Osteocyte (in vitro differentiated cells): ENCODE measurements at regions not wholly inside any gene's neighbourhood (a gene's known extent, or its start where the extent isn't known, plus 50 kb on each side); places are given as distances from the start of the nearest gene placed in this dataset.

ENCODE experiments used
- DNase-seq: peaks from one replicate; pipeline ENCODE4 v3.0.0; 2021; ENCODE audit warnings: mixed read lengths; ENCODE audit not compliant: unreplicated experiment; ENCODE audit errors: extremely low spot score
- H3K27ac Mint-ChIP-seq: one replicate; pipeline ENCODE4 v1.8.0; 2021; ENCODE audit warnings: mild to moderate bottlenecking, mixed read lengths; ENCODE audit not compliant: unreplicated experiment
- H3K27me3 Mint-ChIP-seq: one replicate; pipeline ENCODE4 v1.8.0; 2021; ENCODE audit warnings: mixed read lengths; ENCODE audit not compliant: unreplicated experiment
- H3K36me3 Mint-ChIP-seq: one replicate; pipeline ENCODE4 v1.8.0; 2021; ENCODE audit warnings: mixed read lengths; ENCODE audit not compliant: unreplicated experiment
- H3K4me1 Mint-ChIP-seq: one replicate; pipeline ENCODE4 v1.8.0; 2021; ENCODE audit warnings: mixed read lengths; ENCODE audit not compliant: unreplicated experiment
- H3K4me3 Mint-ChIP-seq: one replicate; pipeline ENCODE4 v1.8.0; 2021; ENCODE audit warnings: mild to moderate bottlenecking, moderate library complexity, mixed read lengths; ENCODE audit not compliant: unreplicated experiment
- H3K9me3 Mint-ChIP-seq: one replicate; pipeline ENCODE4 v1.8.0; 2021; ENCODE audit warnings: mixed read lengths; ENCODE audit not compliant: unreplicated experiment
- CTCF ChIP-seq: fragments of 200-600 bp; sonication (generic); IDR thresholded peaks from 2 replicates; pipeline ENCODE4 v1.5.0; 2021; ENCODE audit warnings: antibody characterized with exemption, mild to moderate bottlenecking, moderate library complexity

- Mint-ChIP-seq H3K27me3 (peaks cover 21% of the 10 kb centered on the region), H3K4me3 (no peak overlapping the region), H3K4me1 (no peaks in the 10 kb centered on the region), H3K9me3 (no peaks in the 10 kb centered on the region), H3K36me3 (no peaks in the 10 kb centered on the region), H3K27ac (no peak overlapping the region)
- TF ChIP-seq CTCF = no peak
- no peak for DNase-seq
Observed at GRCh38 chr1:221632072-221632471, 109.8 kb downstream of the DUSP10 start.

- Mint-ChIP-seq H3K4me3 (no peak overlapping the region), H3K9me3 (no peaks in the 10 kb centered on the region), H3K27me3 (peaks cover 14% of the 10 kb centered on the region), H3K27ac (no peak overlapping the region), H3K4me1 (no peaks in the 10 kb centered on the region), H3K36me3 (no peaks in the 10 kb centered on the region)
- TF ChIP-seq CTCF = no peak
- no peak for DNase-seq
Observed at GRCh38 chr1:221633841-221634409, 108.0 kb downstream of the DUSP10 start.

GRCh38 chr1:221634606-221635005 is 107.3 kb downstream of the DUSP10 start:
- DNase-seq = no peak
- Mint-ChIP-seq H3K4me3 (no peak overlapping the region), H3K27me3 (peaks cover 19% of the 10 kb centered on the region), H3K27ac (no peak overlapping the region), H3K4me1 (no peaks in the 10 kb centered on the region), H3K36me3 (no peaks in the 10 kb centered on the region), H3K9me3 (no peaks in the 10 kb centered on the region)
- TF ChIP-seq CTCF = no peak

- H3K27ac Mint-ChIP-seq = no peak overlapping the region
- H3K4me3 Mint-ChIP-seq = no peak overlapping the region
- no peak for DNase-seq
- H3K27me3 Mint-ChIP-seq = peaks cover 23% of the 10 kb centered on the region
- no peaks in the 10 kb centered on the region for H3K9me3 Mint-ChIP-seq
- no peaks in the 10 kb centered on the region for H3K36me3 Mint-ChIP-seq
- TF ChIP-seq CTCF = no peak
- H3K4me1 Mint-ChIP-seq = no peaks in the 10 kb centered on the region
Observed at GRCh38 chr1:221635305-221635704, 106.6 kb downstream of the DUSP10 start.

- no peak overlapping the region for H3K27ac Mint-ChIP-seq
- no peaks in the 10 kb centered on the region for H3K4me1 Mint-ChIP-seq
- H3K36me3 Mint-ChIP-seq = no peaks in the 10 kb centered on the region
- no peak for TF ChIP-seq CTCF
- H3K4me3 Mint-ChIP-seq = no peak overlapping the region
- DNase-seq = no peak
- peaks cover 25% of the 10 kb centered on the region for H3K27me3 Mint-ChIP-seq
- H3K9me3 Mint-ChIP-seq = no peaks in the 10 kb centered on the region
Observed at GRCh38 chr1:221636096-221636495, 105.8 kb downstream of the DUSP10 start.
